CD4-positive, alpha-beta T cell treated with Interleukin-12 subunit alpha and Interleukin-12 subunit beta, for 1 hour (primary cell): ENCODE measurements at regions not wholly inside any gene's neighbourhood (a gene's known extent, or its start where the extent isn't known, plus 50 kb on each side); places are given as distances from the start of the nearest gene placed in this dataset.

Source experiments
- DNase-seq: peaks from one replicate; pipeline ENCODE4 v3.0.0-alpha.2; 2020

DNA sequence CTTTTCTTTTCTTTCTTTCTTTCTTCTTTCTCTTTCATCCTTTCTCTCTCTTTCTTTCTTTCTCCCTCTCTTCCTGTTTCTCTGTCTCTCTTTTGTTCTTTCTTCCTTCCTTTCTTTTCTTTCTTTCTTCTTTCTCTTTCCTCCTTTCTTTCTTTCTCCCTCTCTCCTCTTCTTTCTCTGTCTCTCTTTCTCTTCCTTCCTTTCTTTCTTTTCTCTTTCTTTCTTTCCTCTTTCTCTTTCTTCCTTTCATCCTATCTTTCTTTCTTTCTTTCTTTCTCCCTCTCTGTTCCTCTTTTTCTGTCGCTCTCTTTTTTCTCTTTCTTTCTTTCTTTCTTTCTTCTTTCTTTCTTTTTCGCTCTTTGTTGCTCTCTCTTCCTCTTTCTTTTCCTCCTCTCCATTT, 1149.2 kb upstream of the AUTS2 start:
- DNase-seq, result no peak

DNA sequence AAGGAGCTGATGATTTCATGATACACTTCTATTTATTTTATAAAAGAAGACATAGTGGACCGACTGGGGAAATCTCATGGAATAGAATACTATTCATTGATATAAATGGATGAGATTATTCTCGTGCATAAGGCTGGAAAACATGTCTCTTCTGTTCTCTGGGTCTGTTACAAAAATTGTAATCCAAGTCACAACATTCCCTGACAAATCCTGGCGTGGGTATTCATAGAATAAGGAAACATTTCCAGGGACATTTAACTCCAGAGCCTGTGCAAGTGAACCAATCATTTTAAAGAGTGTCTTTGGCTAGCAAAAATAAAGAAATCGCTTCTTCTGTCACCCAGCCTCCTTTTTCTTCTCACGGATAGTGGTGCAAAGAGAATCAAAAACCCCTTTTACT, 1148.5 kb upstream of the AUTS2 start:
- no peak for DNase-seq

DNA sequence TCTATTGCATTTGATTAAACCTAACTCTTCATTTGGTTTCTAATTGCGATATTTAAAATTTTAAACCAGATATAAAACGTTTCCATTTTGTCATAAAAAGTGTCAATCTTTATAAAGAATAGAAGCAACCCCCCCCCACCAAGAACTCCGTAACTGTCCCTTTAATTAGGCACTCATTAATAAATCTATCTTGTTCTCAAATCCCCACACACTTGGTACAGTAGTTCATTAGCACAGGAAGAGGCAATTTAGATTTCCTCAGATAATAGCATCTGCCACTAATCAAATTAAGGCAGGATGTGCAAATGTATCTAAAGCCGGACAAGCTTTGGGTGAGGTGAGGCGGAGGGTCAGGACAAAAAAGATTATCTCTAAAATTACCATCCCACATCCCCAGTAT, 1143.3 kb upstream of the AUTS2 start:
- DNase-seq, result no peak

DNA sequence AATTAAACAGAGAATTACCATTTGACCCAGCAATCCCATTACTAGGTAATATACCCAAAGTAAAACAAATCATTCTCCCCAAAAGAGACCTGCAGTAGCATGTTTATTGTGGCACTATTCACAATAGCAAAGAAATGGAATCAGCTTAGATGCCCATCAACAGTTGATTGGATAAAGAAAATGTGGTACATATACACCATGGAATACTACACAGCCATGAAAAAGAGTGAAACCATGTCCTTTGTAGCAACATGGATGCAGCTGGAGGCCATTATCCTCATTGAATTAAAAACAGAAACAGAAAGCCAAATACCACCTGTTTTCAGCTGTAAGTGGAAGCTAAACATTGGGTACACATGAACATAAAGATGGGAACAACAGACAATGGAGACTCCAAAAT, 1141.8 kb upstream of the AUTS2 start:
- no peak for DNase-seq

DNA sequence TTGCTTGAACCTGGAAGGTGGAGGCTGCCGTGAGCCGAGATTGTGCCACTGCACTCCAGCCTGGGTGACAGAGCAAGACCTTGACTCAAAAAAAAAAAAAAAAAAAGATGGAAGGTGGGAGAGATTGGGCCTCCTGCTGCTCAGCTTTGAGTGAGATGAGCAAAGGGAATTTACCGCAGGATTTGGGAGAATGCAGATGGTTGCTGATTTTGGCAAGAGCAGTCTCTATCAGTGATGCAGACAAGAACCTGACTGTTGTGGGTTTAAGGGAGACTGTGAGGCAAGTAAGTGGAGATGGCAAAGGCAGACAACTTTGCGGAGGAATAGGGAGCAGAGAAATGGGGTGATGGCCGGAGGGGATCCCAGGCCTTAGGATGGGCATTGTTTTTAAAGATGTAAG, 1140.8 kb upstream of the AUTS2 start:
- no peak for DNase-seq

DNA sequence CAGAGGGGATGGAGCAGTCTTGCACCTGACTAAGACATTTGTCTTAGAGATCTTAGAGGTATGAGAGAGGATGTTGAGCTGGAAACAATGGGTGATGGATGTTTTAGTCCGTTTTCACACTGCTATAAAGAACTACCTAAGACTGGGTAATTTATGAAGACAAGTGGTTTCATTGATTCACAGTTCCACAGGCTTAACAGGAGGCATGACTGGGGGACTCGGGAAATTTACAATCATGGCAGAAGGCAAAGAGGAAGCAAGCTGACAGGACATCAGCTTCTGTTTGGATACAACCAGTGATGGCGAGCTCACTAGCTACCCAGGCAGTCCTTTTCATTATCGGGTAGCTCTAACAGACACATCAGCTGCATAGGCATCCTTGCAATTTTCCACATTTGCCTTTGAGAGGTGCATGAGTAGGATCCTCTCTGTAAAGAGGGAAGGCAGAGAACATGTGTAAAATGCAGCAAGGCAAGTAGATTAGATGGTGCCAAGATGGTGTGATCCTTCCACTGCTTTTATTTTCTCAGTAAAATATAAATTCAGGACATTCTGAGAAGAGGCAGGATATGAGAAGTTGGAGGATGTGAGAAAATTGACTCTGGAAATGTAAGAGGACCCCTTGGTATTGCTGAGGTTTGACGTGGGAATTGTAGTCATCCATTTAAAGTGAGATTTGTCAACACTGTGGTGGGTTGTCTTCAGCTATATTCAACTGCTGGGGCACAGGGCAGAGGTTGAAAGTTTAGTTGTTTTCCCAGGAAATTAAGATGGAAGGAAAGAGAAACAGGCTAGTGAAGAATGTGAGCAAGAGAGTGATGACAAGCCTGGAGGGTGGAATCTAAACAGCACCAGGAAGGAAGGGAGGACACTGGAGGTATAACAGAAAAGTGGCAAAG, 1140.0 kb upstream of the AUTS2 start:
- DNase-seq, result no peak

DNA sequence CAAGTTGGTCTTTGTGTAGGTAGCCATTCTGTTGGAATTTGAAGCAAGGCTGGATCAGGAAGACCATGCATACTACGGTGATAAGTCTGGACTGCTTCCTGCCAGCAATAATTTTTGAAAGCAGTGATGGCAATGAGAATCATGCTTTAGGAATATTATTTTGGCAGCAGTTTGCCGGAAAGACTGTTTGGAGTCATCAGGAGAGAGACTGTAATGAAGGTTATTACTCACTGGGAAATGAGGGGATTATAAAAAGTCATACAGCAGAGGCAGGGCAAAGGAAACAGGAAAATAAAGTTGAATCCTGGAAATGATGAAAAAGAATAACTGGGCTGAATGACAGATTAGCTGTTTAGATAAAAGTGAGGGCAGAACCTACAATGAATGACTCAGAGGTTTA, 1136.8 kb upstream of the AUTS2 start:
- no peak for DNase-seq

DNA sequence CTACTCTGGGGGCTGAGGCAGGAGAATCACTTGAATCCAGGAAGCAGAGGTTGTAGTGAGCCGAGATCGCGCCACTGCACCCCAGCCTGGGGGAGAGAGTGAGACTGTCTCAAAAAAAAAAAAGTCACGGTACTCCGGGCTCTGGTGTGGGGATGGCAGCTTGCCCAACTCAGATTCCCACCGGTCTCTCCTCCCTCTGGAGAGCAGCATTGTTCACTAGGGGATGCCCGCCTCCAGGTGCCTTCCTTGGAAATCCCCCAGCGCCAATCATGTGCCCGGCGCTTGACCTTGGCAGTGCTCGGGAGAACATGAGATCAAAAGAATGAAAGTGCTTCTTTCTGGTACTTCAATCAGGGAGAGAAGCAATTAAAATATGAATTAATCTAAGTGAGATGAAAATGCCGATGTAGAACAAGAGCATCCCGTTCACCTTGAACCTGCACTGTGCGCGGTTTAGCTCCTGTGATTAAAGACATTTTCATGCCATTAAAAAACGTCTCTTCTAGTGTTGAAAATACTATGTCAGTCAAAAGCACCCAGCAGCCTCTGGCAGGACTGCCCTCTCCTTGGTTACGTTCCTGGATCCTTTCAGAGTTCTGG, 1127.3 kb upstream of the AUTS2 start:
- no peak for DNase-seq

DNA sequence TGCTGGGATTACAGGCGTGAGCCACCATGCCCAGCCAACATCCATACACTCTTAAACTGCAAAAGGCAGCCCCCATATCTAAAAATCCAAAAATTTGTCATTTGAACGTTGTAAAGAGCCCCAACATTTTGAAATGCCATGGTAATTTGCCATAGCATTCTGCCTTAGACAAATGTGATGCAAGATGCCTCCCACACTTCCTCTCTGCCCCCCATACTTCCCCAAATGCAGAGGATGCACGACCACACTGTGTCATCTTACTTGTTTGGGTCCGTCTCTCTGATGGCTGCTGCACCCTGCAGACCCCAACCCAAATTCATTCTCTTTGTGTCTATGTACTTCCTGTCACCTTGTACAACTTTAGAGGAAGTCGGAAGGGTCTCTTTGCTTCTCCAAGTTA, 1125.6 kb upstream of the AUTS2 start:
- DNase-seq, result no peak

DNA sequence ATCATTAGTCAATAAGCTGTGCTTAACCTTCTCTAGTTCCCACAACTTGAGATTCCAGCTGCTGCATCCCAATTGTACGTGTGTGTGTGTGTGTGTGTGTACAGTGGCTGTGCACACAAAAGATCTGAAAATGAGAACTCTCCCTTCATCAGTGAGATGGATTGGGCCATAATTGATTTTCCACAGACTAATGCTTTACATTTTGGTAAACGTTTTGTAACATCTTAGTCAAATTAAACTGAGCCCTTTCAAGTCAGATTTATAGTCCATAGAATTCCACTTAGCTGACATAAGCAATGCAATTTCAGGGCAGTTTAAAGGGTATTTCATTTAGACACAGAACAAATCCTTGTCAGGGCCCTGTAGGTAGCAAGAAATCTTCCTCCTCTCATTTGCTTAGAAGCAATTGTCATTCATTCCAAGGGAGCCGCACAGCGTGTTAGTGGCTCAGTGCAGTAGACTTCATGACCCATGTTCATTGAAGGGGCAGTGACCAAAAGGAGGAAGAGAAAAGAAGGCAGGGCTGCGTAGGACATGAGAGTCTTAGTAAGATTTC, 1123.5 kb upstream of the AUTS2 start:
- DNase-seq, result no peak

DNA sequence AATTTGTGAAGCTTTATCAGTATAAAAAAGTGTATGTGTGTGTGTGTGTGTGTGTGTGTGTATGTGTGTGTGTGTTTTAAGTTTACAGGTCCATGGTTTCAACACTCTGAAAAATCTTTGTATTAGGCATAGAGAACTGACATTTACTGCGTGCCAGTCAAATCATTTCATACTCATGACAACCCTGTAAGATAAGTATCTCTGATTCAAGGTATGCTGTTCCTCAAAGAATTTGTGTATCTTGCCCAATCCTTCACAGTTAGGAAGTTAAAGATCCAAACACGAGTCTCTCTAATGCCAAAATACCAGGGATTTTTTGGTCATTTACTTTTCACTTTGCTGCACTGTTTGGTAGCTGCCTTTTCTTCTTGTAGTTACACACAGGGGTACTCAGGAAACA, 1121.3 kb upstream of the AUTS2 start:
- DNase-seq, result no peak

DNA sequence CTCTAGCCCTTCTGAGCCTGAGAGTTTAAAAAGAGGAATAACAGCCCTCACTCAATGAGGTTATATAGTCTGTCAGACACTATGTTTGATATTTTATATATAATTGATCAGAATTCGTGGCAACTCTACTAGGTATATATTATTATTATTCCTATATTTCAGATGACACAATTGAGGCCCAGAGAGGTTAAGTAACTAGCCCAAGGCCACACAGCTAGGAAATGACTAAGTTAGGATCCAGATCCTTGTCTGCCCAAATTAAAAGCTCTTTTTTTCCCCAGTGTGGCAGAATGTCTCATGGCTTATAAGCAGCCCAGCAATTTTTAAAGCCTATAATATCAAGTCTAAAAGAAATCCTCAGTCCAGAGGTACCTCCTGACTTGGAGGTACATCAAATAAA, 1119.9 kb upstream of the AUTS2 start:
- DNase-seq, result no peak

DNA sequence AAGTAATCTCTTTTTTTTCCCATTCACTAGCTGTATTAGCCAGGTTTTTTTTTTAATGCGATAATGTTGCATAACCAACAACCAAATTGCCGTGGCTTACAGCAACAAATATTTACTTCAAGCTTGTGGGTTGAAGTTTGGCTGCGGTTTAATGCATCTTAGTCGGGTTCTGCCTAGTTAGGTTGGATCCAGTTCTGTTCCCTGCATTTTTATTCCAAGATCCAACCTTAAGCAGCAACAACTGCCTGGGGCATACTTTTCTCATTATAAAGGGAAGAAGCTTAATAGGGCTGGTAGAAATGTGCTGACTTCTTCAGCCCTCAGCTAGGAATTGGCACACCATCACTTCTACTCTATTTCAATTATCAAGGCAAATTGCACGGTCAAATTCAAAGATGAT, 1115.5 kb upstream of the AUTS2 start:
- no peak for DNase-seq

DNA sequence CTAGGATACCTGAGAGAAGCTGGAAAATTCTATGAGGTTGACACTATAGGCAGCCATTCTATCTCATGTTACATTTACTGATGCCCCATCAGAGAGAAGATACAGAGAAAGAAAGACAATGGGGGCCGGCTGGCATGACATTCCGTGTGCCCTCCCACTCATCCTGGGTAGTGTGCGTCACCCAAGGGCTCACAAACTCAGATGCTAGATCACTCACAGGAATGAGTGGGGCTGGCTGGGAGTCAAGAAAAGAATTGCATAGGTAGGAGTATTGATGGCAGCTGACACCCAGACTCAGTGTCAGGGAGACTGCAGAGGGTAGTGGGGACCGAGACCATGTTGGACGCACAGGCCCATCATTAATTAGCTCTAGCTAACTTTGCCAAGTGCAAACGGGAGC, 1113.5 kb upstream of the AUTS2 start:
- no peak for DNase-seq

DNA sequence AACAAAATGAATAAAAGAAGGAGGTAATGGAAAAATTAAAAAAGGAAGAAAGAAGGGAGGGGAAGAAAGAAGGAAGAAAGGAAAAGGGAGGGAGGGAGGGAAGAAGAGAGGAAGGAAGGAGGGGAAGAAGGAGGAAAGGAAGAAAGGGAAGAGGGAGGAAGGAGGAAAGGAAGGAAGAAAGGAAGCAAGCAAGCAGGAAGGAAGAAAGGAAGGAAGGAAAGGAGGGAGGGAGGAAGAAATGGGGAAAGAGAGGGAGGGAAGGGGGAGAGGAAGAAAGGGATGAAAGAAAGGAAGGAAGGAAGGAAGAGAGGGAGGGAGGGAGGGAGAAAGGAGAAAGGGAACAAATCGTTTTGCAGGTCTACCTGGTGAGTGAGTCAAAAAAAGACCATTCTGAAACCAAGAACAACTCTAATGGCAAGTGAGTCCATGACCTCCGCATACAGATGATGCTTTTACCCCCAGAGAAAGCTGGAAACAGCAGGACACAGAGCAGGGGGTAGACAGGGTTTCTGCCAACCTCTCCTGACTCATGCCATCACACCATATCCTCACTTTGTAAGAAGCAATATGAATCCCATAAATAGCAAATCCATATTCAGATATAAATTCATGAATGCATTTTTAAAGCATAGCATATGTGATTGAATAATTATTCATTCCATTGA, 1112.9 kb upstream of the AUTS2 start:
- DNase-seq, result no peak

DNA sequence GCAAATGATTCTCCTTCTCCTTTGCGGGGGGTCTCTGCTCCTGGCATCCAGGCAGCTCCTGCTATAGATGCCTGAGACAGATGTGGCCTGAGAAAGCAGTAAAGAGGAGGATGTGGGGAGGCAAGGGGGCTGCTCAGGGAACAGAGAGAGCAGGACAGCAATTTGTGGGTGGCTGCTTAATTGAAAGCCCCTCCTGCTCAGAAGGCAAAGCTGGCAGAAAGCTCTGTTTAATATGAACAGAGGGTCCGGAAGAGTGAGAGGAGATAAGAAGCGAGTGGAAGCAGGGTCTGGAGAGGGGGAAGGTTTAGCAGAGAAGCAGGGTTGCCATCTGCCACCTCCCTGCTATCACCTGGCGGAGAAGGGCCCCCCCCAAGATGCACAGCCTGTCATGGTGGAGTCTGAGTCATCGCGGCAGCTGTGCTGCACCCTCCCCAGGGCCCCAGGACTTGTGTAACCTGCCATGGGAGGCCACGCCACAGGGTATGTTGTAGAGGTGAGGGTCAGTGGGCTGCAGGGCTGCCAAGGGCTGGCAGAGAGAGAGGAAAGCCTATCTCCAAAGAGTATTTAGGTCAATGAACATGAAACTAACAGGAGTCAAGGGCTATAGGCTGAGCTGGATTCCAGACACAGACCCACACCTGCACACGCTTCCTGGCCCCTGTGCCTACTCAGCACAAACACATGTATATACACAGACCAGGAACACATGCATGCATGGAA, 1109.8 kb upstream of the AUTS2 start:
- DNase-seq, result no peak

DNA sequence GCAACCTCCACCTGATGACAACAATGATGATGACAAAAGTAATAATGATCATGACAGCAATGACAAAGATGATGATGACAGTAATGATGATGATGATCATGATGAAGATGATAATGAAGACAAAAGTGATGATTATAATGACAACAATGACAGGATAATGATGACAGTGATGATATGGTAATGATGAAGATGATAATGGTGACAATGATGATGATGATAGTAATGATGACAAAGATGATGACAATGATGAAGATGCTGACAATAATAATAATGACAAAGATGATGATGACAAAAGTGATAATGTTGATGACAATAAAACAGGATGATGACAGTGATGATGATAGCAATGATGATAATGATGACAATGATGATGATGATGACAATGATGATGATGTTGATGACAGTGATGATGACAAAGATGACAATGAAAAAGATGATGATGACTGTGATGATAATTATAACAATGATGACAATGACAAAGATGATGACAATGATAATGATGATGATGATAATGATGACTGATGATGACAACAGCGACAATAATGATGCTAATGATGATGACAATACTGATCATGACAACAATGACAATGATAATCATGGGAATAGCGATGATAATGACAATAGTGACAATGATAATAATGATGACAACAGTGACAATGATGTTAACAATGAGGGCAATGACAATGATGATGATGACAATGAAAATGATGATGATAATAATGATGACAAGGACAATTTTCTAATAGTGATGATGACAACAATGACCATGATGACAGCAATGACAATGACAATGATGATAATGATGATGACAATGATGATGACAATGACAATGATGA, 1106.5 kb upstream of the AUTS2 start:
- no peak for DNase-seq

DNA sequence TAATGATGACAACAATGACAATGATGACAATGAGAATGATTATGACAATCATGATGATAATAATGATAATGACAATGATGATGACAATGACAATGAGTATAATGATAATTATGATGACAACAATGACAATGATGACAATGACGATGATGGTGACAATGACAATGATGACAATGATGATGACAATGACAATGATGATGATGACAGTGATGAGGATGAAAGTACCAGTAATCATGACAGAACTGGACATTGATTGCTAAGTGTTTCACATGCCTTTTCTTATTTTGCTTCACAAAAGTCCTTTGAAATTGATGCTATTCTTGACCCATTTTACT, 1106.0 kb upstream of the AUTS2 start:
- DNase-seq, result no peak

DNA sequence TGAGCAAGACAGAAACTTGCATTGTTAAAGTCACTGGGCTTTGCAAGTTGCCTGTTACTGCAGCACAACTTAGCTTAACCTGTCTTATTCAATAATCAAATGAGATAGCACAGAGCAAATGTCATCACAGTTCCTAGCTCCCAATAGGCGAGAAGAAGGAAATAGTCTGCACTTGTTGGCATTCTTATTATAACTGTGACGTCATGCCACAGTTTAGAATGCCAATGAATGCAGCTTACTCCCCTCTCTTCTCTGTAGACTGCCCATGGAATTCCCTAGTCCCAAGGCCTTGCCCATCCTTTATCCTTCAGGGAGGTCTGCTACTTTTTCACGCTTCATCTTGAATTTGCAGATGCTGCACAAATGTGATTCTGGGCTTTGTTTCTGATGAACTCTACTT, 1094.9 kb upstream of the AUTS2 start:
- DNase-seq, result no peak

DNA sequence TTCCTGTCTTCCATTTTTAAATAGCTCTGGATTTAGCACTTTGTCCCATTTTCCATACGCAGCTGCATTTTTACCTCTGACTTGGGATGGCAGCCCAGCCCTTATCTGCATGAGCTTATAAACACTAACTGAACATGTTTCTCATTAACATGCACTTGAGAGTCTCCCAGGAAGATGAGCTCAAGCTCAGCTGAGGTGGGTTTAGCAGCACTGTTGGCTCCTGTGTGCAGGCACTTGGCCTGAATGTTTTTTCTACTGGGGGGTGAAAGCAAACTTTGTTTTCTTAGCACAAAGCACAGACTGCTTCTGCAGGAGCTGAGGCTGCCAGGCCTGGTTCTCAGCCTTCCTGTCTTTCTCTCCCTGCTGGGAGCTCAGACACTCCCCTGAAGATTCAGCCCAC, 1093.6 kb upstream of the AUTS2 start:
- DNase-seq, result no peak

DNA sequence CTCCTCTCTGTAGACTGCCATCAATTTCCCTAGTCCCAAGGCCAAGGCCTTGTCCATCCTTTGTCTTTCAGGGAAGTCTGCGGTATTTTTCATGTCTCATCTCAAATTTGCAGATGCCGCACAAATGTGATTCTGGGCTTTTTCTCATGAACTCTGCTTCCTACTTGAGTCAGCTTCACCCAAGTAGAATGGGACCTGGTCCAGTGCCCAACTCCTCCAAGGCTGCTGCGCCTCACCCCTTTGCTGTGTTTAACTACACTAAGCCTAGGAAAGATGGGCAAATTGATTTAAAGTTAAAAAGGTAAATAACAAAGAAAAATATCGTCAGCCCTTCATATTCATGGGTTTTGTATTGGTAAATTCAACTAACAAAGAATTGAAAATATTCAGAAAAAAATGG, 1092.6 kb upstream of the AUTS2 start:
- no peak for DNase-seq

DNA sequence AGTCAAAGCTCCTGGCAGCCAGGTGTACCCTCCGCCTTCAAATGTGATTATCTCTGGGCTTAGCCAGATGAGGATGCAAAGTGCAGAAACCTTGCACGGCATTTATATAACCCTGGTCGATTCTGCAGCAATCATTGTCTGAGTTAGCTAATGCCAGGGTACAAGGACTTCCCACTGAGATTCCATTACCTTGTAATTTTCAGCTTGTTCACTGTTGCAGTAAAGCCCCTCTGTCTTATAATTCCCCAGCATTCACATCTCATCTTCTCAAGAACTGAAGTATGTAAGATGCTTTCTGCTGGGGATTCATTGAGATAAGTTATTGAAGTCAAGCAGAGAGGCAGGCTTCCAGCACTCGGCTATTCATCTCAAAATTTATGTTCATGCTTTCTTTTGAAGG, 1090.6 kb upstream of the AUTS2 start:
- DNase-seq, result no peak

DNA sequence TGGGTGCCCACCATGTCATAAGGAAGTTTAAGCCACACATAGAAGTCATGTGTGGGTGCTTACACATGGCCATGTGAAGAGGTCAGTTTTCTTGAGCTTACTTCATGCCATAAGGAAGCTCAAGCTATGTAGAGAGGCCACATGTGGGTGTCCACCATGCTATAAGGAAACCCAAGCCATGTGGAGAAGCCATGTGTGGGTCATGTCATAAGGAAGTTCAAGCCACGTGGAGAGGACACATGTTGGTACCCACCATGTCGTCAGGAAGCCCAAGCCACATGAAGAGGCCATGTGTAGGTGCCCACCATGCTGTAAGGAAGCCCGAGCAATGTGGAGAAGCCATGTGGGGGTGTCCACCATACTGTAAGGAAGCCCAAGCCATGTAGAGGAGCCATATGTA, 1089.2 kb upstream of the AUTS2 start:
- no peak for DNase-seq
